HFFc6 (cell line): ENCODE measurements at regions not wholly inside any gene's neighbourhood (a gene's known extent, or its start where the extent isn't known, plus 50 kb on each side); places are given as distances from the start of the nearest gene placed in this dataset.
A peak's percentile ranks its signal among the peaks of the same experiment; 100 is the strongest.

Experiments used
- DNase-seq: peaks from one replicate; pipeline ENCODE4 v3.0.0-alpha.2; 2018
- H3K27ac Mint-ChIP-seq: 2 replicates; pipeline ENCODE4 v1.8.0; 2020; ENCODE audit warnings: mild to moderate bottlenecking, mixed read lengths
- H3K27me3 Mint-ChIP-seq: 2 replicates; pipeline ENCODE4 v1.8.0; 2021; ENCODE audit warnings: mild to moderate bottlenecking, moderate library complexity, mixed read lengths; ENCODE audit not compliant: insufficient read depth
- H3K36me3 Mint-ChIP-seq: 2 replicates; pipeline ENCODE4 v1.8.0; 2021; ENCODE audit warnings: low read depth, mixed read lengths
- H3K4me1 Mint-ChIP-seq: 2 replicates; pipeline ENCODE4 v1.8.0; 2020; ENCODE audit warnings: low read depth, mixed read lengths
- H3K4me3 Mint-ChIP-seq: 2 replicates; pipeline ENCODE4 v1.8.0; 2020; ENCODE audit warnings: mild to moderate bottlenecking, moderate library complexity, mixed read lengths
- H3K9me3 Mint-ChIP-seq: 2 replicates; pipeline ENCODE4 v1.8.0; 2020; ENCODE audit warnings: mild to moderate bottlenecking, mixed read lengths
- TF ChIP-seq, protein P1 (sequence below): fragments of 200-600 bp; sonication (generic); IDR thresholded peaks from 2 replicates; pipeline ENCODE4 v1.5.0; 2021; ENCODE audit warnings: antibody characterized with exemption, mild to moderate bottlenecking

DNA sequence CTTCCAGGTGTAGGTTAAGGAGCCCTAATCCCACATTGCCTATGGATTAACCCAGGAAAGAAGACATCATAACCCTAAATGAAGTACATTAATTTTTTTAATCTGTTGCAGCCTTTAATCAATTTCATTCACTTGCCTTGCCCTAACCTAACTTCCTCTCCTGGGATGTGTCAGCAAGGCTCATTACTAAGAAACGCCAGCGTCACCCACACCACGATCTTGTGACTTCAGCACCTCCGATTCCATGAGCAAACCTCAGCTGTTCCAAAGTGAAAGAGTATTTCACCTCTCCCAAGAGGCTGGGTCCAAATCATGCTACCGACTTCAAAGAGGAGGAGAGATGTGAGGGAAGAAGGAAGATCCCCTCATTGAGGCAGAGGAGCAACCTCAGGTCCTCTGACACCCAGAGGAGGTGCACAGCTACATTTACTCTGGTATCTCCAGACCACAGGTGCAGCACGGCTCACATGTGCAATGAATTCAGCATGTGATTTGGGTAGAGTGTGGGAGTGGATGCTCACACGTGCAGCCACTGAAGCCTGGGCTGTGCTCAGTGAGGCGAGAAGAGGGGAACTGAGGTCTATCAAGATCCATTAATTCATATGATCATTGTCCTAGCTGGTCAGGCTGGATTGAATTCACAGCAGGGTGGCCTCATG is 134.1 kb downstream of the SLC30A10 start:
- Mint-ChIP-seq H3K4me1 (no peaks in the 10 kb centered on the region; the same call in 1 of the 2 replicates), H3K4me3 (no peak overlapping the region), H3K27ac (no peak overlapping the region), H3K27me3 (no peaks in the 10 kb centered on the region), H3K36me3 (no peaks in the 10 kb centered on the region), H3K9me3 (peaks cover 38% of the 10 kb centered on the region)
- no peak for DNase-seq
- TF ChIP-seq, protein P1, sequence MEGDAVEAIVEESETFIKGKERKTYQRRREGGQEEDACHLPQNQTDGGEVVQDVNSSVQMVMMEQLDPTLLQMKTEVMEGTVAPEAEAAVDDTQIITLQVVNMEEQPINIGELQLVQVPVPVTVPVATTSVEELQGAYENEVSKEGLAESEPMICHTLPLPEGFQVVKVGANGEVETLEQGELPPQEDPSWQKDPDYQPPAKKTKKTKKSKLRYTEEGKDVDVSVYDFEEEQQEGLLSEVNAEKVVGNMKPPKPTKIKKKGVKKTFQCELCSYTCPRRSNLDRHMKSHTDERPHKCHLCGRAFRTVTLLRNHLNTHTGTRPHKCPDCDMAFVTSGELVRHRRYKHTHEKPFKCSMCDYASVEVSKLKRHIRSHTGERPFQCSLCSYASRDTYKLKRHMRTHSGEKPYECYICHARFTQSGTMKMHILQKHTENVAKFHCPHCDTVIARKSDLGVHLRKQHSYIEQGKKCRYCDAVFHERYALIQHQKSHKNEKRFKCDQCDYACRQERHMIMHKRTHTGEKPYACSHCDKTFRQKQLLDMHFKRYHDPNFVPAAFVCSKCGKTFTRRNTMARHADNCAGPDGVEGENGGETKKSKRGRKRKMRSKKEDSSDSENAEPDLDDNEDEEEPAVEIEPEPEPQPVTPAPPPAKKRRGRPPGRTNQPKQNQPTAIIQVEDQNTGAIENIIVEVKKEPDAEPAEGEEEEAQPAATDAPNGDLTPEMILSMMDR = no peak

DNA sequence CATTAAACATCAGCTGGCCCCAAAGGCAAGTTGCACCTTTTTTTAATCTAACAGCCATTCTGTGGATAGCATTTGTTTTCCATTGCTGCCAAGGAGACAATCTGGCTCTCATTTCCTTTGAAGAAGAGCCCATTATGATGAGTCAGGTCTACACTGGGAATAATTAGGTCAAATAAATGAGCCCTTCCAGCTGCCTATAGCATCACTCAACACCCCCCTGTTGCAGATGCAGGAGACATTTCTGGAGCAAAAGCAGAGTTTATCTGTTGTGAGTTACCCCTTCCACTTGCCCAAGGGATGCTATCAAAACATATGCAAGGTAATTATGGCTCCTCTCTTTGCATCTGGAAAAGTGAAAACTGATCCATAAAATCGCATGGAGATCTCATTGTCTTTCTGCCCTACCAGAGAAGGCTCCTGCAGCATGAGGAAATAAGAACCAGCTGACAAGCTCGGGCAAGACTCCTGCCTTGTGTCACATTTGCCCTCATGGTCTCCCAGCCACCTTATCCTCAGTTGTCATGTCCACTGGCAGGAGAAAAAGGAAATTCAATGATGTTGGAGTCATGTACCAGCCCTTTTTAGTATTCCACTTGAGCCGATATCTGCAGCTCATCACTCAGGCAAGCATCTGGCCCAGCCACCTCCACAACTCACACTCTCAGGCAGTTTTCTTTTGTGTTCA is 135.9 kb downstream of the SLC30A10 start:
- H3K27ac Mint-ChIP-seq = peak overlapping the region; percentile 16; the same call in 1 of the 2 replicates
- peak; percentile 52 for DNase-seq
- peaks cover 44% of the 10 kb centered on the region for H3K9me3 Mint-ChIP-seq
- no peaks in the 10 kb centered on the region for H3K27me3 Mint-ChIP-seq
- no peaks in the 10 kb centered on the region; the same call in 1 of the 2 replicates for H3K4me1 Mint-ChIP-seq
- no peaks in the 10 kb centered on the region for H3K36me3 Mint-ChIP-seq
- TF ChIP-seq, protein P1 = no peak
- H3K4me3 Mint-ChIP-seq = no peak overlapping the region

DNA sequence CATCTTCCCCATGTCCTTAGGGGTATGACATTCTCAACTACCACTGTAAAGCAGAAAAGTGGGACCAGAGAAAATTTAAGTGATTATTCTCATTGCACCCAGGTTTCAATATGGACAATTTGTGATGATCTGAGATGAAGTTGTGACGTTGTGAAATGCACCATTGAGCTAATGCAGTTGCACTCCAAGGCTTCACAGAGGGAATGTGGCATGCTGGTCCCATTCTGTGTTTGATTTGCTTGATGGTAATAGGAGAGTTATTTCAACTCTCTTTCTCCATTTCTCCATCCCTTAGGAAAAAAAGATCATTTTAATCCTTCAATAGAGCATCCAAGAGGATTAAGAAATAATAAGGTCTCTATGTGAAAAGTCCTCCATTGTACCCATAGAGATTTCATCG is 136.6 kb downstream of the SLC30A10 start:
- no peak overlapping the region for H3K27ac Mint-ChIP-seq
- no peaks in the 10 kb centered on the region for H3K27me3 Mint-ChIP-seq
- no peak for DNase-seq
- H3K4me1 Mint-ChIP-seq = no peaks in the 10 kb centered on the region; the same call in 1 of the 2 replicates
- TF ChIP-seq, protein P1 = no peak
- no peak overlapping the region for H3K4me3 Mint-ChIP-seq
- H3K9me3 Mint-ChIP-seq = peaks cover 44% of the 10 kb centered on the region
- H3K36me3 Mint-ChIP-seq = no peaks in the 10 kb centered on the region

DNA sequence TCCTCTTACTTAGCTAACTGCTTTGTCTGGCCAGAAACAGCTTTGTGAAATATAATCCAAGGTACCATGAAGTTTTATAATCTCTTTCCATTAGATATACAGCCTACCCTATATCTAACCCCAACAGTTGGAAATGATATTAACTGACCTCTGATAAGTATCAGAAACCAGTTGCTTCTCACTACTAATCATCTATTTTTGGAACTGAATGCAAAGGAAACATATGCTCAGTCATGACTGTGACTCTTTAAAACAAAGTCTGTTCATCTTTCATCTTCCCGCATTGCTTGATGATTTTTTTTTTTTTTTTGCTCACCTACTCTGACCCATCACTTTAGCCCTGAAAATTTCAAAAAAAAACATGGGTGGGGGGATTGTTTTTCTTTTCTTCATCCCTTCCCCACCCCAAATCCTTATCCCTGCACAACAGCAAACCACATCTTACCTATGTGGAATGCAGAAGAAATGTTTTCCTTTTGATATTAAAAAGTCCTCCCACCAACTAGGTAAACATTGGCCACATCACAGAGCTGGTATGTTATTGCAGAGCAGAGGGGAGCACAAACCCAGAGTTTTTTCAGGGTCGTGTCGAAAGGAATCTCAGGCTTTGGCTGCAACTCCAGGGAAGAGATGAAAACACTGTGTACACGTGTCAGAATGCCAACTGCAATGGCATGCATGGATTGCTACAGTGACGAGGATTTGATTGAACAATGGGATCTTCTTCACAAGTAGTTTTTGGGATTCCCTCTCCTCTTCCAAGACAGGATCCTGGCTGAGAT is 137.3 kb downstream of the SLC30A10 start:
- peaks cover 46% of the 10 kb centered on the region for H3K9me3 Mint-ChIP-seq
- H3K4me1 Mint-ChIP-seq = no peaks in the 10 kb centered on the region; the same call in 1 of the 2 replicates
- no peaks in the 10 kb centered on the region for H3K27me3 Mint-ChIP-seq
- H3K36me3 Mint-ChIP-seq = no peaks in the 10 kb centered on the region; the same call in 1 of the 2 replicates
- H3K4me3 Mint-ChIP-seq = no peak overlapping the region
- no peak for DNase-seq
- TF ChIP-seq, protein P1 = no peak
- H3K27ac Mint-ChIP-seq = no peak overlapping the region

- TF ChIP-seq, protein P1 = no peak
- DNase-seq = no peak
- H3K4me1 Mint-ChIP-seq = no peaks in the 10 kb centered on the region; the same call in 1 of the 2 replicates
- H3K4me3 Mint-ChIP-seq = no peak overlapping the region
- peaks cover 2% of the 10 kb centered on the region; the same call in 1 of the 2 replicates for H3K36me3 Mint-ChIP-seq
- H3K9me3 Mint-ChIP-seq = peaks cover 39% of the 10 kb centered on the region
- H3K27me3 Mint-ChIP-seq = no peaks in the 10 kb centered on the region
- H3K27ac Mint-ChIP-seq = no peak overlapping the region
Observed at GRCh38 chr1:219788700-219789099, 139.7 kb downstream of the SLC30A10 start.
